Bone marrow (tissue), 2 donors: ENCODE measurements at regions not wholly inside any gene's neighbourhood (a gene's known extent, or its start where the extent isn't known, plus 50 kb on each side); places are given as distances from the start of the nearest gene placed in this dataset.
"Not testable (repeated sequence)": the region's sequence is repeated elsewhere in the genome, so short reads cannot be mapped to it uniquely, and the experiment has no call there.

ENCODE experiments used
- DNase-seq, 2 donors: peaks; one replicate each; lab custom pipeline; 2025; lab: John Stamatoyannopoulos, UW

DNA sequence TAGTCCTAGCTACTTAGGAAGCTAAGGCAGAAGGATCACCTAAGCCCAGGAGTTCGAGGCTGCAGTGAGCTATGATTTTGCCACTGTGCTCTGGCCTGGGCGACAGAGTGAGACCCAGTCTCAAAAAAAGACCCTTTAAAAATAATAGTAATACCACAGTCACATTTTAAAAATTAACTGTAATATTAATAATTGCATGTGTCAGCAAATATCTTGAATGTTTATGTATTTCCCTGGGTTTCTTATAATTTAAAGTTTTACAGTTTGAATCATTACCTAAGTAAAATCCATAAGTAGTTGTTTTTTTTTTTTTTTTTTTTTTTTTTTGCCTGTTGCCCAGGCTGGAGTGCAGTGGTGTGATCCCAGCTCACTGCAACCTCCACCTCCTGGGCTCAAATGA lies 69.2 kb downstream of the LYZL2 start:
- DNase-seq = no peak

DNA sequence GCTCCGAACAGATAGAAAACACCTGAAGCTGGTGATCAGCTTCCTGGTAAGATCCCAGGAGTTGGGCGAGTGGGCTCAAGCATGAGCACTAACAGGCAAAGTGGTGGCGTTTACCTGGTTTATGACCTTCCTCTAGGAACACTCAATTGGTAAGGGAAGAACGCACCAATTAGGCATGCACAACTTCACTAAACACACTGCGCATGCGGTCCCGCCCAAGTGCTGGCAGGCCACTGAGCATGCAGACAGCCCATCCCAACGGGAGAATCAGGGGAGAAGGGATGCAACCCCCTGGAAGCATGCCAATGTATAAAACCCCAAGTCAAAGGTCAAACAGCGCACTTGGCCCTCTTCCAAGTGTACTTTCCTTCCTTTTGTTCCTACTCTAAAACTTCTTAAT lies 70.4 kb downstream of the LYZL2 start:
- no peak for DNase-seq

DNA sequence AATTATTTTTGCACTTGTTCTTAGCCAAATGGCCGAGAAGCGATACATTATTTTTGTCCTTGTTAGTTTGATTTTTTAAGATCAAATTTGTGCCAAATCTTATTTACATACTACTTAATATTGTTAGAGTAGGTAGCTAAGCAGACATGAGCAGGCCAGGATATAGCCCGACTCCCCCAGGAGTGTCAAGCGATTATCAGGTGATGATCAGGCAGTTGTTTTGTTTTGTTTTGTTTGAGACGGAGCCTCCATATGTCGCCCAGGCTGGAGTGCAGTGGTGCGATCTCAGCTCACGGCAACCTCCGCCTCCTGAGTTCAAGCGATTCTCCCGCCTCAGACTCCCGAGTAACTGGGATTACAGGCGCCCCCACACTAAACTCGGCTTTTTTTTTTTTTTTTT lies 71.1 kb downstream of the LYZL2 start:
- no peak for DNase-seq

DNA sequence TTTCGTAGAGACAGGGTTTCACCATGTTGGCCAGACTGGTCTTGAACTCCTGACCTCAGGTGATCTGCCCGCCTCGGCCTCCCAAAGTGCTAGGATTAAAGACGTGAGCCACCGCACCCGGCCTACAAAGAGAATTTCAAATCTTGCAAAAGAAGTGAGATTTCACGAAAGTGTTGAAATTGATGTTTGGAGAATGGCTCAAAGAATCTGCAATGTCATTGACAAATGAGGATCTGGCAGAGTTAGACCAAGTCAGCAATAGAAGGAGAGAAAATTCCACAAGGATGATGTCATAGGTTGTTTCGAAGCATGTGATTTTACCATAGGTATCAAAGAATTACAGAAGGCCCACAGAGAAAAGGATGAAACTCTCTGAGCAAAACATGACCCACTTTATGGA lies 71.7 kb downstream of the LYZL2 start:
- no peak for DNase-seq

DNA sequence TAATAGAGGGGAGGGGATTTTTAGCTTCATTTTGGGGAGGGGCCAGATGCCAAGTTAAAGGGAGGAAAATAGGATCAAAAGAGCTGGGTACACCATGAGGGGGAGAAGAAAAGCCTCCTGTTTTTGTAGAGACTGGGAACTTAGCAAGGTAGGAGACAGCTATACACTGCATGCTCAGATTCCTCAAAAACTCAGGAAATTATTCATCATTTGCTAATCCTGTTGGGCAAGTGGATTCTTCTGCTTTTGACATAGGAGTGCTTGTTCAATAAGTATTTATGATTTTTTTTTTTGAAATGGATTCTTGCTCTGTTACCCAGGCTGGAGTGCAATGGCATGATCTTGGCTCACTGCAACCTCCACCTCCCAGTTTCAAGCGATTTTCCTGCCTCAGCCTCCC lies 73.4 kb downstream of the LYZL2 start:
- DNase-seq = no peak

DNA sequence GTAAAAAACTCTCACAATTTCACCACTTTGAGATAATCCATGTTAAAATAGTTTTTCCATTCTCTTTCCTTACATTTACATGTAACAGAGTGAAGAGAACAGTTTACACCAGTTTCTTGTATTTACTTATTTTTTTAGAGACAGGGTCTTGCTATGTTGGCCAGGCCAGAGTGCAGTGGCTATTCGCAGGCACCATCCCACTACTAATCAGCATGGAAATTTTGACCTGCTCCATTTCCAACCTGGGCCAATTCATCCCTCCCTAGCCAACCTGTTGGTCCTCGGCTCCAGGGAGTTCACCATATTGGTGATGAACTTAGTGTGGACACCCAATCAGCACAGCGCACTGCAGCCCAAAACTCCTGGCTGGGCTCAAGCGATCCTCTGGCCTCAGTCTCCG lies 74.1 kb downstream of the LYZL2 start:
- no peak for DNase-seq

DNA sequence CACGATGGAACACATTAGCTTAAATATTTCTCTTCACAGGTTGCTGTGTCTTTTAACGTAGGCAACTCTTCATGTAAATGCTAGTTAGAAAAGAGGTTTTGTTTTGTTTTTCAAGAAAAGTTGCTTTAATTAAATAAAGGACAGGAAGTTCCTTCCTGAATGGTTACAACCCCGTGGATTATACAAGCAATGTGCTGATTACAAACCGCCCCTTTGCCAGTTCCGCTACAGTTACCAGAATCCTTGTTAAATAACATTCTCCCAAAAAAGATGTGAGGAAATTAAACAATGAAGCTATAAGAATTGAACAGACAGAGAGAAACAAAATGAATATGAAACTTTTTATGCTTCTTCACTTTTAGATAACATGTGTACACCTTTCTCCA lies 75.1 kb downstream of the LYZL2 start:
- no peak for DNase-seq

DNA sequence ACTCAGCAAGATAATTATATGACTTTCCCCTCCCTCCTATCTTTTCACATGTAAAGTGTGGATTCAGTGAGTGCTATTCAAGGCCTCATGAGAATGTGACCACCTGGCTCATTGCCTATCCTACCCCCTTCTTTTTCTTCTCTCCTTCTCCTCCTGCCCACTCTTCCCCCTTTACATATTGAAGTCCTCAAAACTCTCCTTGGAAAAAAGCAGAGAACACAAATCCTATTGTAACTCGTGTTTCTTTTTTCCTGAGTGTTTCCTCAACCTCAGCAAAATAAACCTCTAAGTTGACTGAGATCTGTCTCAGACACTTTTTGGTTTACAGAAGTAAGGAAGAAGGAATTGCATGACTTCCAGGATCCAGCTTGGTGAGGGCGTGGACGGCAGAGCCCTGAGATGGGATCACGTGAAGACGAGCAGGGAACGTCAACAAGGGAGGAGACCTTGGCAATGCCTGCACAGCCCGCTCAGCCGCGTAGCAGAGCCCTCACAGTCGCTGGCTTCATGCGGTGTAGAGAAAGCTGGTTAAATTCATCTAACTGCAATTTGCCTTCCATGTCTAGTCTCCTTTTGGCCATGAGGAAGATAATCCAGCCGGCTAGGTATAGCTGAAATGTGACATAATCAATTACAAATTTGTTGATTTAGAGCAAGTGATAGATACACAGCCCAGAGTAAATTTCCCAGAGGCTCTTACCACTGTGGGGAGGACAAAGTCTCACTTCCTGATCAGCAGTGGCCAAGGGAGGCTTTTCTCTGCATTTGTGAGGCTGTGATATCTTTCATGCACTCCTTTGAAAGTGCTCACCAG lies 75.7 kb downstream of the LYZL2 start:
- DNase-seq = no peak

DNA sequence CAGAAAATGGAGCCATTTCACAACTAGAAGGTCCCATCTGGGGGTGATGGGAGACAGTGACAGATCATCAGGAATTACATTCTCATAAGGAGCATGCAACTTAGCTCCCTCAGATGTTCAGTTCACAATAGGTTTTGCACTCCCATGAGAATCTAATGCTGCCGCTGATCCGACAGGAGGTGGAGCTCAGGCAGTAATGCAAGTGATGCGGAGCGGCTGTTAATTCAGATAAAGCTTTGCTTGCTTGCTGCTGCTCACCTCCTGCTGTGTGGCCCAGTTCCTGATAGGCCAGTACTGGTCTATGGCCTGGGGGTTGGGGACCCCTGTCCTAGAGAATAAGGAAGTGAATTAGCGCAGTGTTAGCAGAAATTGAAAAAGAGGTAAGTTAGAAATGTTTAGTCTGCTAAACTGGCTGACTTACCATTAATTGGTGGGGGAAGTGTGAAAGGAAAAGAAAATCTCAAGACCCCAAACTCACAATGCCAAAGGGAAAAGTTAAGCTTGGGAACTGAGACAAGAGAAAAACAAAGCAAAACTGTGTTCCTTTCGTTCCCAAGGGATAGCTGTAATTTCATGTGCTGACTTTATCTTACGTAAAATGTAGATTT lies 76.4 kb downstream of the LYZL2 start:
- no peak for DNase-seq

DNA sequence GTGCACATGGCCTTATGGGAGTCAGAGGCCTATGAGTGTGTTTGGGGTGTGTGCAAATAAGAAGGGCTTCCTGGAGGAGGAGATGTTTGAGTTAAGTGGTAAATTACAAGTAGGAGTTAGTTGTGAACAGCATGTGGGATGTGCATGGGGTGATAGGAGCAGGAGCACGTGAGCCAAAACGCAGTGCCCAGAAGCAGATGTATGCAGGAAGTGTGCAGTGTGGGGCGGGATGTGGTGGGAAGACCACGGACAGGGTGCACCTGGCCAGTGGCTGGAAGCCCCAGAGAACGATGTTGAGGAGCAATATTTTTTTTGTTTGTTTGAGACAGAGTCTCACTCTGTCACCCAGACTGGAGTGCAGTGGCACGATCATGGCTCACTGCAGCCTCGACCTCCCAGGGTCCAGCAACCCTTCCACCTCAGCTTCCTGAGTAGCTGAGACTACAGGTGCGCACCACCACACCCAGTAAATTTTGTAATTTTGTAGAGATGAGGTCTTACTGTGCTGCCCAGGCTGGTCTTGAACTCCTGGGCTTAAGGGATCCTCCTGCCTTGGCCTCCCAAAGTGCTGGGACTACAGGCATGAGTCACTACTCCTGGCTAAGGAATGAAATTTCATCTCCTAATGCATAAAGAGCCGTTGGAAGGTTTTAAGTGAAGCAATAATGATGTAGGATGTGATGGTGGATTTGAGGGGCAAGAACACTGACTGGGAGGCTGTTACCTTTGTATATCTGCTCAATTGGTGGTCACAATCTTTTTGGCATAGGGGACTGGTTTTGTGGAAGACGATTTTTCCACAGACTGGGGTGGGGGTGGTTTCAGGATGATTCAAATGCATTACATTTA lies 78.4 kb downstream of the LYZL2 start:
- peak in 1 of 2 donors; percentile 71 for DNase-seq

DNA sequence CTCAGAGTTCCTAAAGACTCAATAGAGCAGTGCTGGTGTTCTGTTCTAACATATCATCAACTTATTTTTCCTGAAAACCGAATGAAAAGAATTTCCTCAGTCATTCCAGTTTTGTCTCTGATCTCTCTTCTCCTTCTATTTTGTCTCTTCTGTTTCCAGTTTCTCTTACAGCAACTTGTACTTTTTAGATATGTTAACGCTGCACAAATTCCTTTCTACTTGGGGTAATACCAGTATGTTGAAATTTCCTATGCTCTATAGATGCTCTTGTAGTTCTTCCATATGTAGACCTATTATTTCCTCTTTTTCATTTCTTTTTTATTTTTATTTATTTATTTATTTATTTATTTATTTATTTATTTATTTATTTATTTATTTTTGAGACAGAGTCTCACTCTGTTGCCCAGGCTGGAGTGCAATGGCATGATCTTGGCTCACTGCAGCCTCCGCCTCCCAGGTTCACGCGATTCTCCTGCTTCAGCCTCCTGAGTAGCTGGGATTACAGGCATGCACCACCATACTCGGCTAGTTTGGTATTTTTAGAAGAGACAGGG lies 80.3 kb downstream of the LYZL2 start:
- DNase-seq = not testable (repeated sequence)

DNA sequence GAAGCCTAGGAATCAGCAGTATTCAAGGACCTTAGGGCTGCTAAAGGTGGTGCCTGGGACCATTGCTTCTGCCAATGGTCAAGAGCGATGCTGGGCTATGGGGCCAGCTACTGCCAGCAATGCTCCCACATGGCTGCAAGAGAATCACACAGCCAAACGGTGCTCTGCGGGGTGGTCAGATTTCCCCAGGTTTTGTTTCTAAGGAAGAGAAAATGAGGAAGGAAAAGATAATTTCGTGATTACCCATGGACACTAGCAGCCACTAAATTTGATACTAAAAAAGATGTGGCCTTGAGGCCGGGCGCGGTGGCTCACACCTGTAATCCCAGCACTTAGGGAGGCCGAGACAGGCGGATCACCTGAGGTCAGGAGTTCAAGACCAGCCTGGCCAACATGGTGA lies 83.0 kb downstream of the LYZL2 start:
- no peak for DNase-seq

DNA sequence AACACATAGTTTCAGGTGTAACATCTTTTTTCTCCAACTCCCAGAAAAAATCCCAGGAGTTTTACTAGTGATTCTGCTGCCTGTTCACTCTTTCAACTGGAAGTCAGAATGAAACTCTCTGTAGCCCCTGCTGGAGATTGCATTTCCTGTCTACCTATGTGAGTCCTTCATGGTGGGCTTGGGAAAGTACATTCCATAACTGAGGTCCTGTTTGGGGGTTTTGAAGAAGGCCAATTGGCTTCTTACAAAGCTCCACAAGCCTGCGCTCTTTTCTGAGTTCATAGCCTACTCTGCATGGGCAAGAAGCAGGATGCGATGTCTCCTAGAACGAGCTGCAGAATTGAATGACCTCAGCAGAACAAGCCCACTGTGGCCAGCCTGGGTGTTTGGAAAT lies 86.7 kb downstream of the LYZL2 start:
- DNase-seq = no peak

DNA sequence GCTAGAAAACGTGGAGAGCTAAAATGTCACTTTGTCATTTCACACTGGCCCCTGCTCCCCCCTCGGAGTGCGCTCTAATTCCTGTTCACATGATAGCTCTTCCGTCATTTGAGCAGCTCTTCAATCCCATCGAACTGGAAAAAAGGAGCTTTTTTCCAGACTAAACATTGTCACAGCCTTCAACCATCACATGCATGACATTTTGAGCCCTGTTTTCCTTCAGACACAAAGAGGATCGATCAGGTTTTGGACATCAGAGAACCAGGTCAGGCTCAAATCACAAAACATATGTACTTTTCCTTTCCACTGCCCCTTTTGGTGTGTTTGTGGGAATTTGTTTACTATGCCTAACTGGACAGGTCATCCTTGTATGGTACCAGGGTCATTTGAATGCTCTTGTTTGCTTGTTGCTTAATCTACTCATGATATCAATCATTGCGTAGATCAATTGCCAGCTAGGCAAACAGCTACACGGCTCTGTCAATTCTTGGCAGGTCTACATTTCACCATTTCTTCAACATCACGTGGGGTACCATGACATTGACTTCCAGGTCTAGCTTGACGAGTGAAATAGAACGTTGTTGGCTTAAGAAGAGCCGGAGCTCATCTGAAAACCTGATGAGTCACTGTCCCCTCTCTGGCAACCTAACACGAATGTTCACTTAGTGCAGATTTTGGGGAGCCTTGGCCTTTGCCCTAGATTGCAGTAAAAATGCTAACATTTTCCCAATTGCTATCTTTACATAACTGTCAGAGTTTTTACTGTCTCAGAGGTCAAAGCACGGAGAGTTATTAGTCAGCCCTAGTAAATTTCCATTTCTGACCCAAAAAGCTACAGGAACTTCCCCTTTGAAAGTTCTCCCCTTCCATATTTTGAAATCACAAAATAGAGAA lies 87.3 kb downstream of the LYZL2 start:
- peak; percentile 6 to 40 for DNase-seq

DNA sequence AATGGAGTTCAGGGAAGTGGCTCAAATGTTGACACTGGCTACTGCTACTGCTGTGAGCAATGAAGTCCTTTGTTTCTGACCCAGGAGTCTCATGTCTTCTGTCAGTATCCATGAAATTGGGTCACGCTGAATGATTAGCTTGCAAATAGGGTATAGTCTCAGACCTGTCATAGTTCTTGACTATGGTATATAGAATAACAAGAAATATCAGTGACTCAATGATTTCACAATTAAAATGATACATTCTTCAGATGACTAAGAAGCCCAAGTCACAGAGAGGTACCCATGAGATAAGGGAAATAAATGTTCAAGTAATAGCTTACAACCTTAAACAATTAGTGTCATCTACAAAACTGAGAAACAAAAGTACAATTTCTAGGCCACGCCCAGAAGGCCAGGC lies 89.3 kb downstream of the LYZL2 start:
- no peak for DNase-seq

DNA sequence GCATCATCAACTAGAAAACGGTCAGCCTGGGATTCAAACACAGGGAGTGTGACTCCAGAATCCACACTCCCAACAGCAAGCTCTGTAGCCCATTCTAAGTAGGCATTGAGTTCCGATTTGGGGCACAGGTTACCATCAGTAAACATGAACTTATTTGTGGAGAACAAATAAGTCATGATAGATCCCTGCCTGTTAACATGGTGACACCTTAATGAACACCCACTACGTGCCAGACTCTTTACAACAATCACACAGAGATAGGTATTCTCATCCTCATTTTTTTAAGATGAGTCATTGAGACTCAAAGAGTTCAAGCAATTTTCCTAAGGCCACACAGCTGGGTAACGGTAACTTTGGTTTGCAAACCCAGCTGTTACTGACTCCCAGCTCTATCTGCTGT lies 91.5 kb downstream of the LYZL2 start:
- DNase-seq = no peak

DNA sequence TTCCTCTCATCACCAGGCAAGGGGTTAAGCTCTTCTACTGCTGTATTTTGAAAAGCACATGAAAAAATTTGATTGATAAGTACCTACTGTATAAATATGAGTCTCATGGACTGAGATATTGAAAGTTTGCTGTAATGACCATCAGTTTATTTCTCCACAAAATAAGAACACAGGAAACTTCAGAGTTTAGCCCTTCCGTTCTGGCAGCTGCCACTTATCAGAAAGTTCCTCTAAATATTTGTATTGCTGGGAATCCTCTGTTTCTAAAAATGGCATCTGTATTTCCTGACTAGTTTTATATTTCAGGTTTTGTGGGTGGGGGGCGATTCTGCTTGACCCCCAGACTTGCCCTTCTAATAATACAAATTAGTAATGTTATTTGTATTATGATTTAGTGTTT lies 92.0 kb downstream of the LYZL2 start:
- DNase-seq = no peak

DNA sequence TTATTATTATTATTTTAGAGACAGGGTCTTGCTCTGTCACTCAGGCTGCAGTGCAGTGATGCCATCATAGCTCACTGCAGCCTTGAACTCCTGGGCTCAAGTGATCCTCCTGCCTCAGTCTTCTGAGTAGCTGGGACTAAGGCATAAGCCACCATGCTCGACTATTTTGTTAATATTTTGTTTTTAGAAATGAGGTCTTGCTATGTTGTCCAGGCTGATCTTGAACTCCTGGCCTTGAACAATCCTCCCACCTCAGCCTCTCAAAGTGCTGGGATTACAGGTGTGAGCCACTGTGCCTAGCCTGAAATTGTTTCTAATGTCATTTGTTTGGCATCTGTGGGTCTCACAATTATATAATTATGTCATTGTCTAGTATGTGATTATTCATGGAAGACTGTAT lies 92.4 kb downstream of the LYZL2 start:
- DNase-seq = not testable (repeated sequence)

DNA sequence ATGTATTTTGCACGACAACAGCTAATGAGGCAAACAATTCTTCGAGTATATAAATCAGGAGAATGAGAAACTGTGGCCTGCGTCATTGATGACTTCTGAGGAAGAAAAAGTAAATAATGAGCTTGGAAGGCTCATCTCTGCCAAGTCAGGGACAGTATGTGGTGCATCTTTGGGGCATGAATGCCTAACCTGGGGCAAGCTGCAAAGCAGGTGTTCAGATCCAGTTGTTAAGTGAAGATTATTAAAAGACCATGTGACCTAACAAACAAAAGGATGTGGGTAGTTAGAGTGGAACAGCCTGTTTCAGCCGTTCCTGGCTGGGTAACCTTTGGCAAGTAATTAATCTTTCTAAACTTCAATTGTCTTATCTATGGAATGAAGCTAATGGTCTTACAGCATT lies 93.0 kb downstream of the LYZL2 start:
- no peak for DNase-seq

DNA sequence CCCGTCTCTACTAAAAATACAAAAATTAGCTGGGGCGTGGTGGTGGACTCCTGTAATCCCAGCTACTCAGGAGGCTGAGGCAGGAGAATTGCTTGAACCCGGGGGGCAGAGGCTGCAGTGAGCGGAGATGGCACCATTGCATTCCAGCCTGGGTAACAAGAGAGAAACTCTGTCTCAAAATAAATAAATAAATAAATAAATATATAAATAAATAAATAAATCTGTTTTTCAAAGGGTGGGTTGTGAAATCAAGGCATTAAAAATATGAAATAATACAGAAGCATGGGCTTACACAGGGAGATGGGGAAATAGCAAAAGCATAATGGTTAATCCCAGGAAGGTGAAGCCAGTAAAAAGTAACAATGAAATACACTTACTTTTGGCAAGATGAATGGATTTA lies 93.9 kb downstream of the LYZL2 start:
- DNase-seq = no peak

DNA sequence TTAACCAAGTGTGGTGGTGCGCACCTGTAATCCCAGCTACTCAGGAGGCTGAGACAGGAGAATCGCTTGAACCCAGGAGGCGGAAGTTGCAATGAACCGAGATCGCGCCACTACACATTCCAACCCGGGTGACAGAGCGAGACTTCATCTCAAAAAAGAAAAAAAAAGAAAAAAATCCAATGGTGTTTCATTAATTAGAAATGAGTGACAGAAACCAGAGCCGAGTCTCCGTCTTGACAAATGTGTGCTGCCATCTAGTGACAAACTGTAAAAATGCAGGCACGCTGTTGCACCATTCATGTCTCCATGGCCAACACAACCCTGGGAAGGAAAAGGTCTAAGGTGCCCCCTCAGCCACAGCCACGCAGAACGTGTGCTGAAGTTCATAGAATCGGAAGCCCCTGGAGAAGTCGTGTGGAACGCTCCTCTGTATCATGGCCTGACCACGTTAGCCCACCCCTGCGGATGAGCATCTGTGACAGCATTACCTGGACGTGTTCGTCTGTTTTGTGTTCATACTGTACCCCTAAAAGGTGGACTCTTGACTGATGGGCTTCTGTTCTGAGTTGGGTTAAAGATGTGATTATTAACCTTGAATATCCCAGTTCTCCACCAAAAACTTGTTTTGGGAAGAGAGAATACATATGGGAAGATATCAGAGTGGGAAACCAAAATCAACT lies 94.9 kb downstream of the LYZL2 start:
- peak; percentile 21 to 66 for DNase-seq
